OCI-LY1 (cell line): ENCODE measurements at regions not wholly inside any gene's neighbourhood (a gene's known extent, or its start where the extent isn't known, plus 50 kb on each side); places are given as distances from the start of the nearest gene placed in this dataset.

Experiments used
- H2AFZ ChIP-seq: fragments of 200-600 bp; sonication (generic), shearing (Covaris generic); 2 replicates; pipeline ENCODE4 v1.6.0; 2014; ENCODE audit warnings: antibody characterized with exemption, mild to moderate bottlenecking, low read length
- H3F3A ChIP-seq: fragments of 200-600 bp; sonication (generic), shearing (Covaris generic); 2 replicates; pipeline ENCODE4 v1.6.0; 2014; ENCODE audit warnings: mild to moderate bottlenecking, antibody characterized with exemption, low read length, moderate library complexity; ENCODE audit not compliant: insufficient read depth
- H3K27ac ChIP-seq: fragments of 200-600 bp; sonication (generic); 2 replicates; pipeline ENCODE4 v1.5.1; 2014; ENCODE audit warnings: low read length, mixed run types, mild to moderate bottlenecking, low read depth; ENCODE audit not compliant: poor library complexity, severe bottlenecking
- H3K27me3 ChIP-seq: fragments of 200-600 bp; sonication (generic); 2 replicates; pipeline ENCODE4 v1.6.0; 2014; ENCODE audit warnings: antibody characterized with exemption, mild to moderate bottlenecking, low read length, moderate library complexity; ENCODE audit not compliant: insufficient read depth
- H3K36me3 ChIP-seq: fragments of 200-600 bp; sonication (generic); 2 replicates; pipeline ENCODE4 v1.6.1; 2014; ENCODE audit warnings: mild to moderate bottlenecking, antibody characterized with exemption, low read length, moderate library complexity, mixed read lengths; ENCODE audit not compliant: insufficient read depth
- H3K4me1 ChIP-seq: fragments of 200-600 bp; sonication (generic); 2 replicates; pipeline ENCODE4 v1.5.1; 2014; ENCODE audit warnings: mild to moderate bottlenecking, low read length, moderate library complexity; ENCODE audit not compliant: insufficient read depth, severe bottlenecking
- H3K4me2 ChIP-seq: fragments of 200-600 bp; sonication (generic), shearing (Covaris generic); 2 replicates; pipeline ENCODE4 v1.6.1; 2014; ENCODE audit warnings: low read length
- H3K4me3 ChIP-seq: fragments of 200-600 bp; sonication (generic); 2 replicates; pipeline ENCODE4 v1.5.1; 2014; ENCODE audit warnings: low read length, low read depth, mild to moderate bottlenecking, mixed read lengths; ENCODE audit not compliant: poor library complexity, severe bottlenecking
- H3K79me2 ChIP-seq: fragments of 200-600 bp; shearing (Covaris generic); 2 replicates; pipeline ENCODE4 v1.6.1; 2016; ENCODE audit warnings: mixed run types, low read length, mixed read lengths; ENCODE audit not compliant: insufficient read depth
- H3K9ac ChIP-seq: fragments of 200-600 bp; sonication (generic), shearing (Covaris generic); 2 replicates; pipeline ENCODE4 v1.6.1; 2014; ENCODE audit warnings: mild to moderate bottlenecking, low read length, mixed read lengths
- H3K9me2 ChIP-seq: fragments of 200-600 bp; sonication (generic), shearing (Covaris generic); 2 replicates; pipeline ENCODE4 v1.6.1; 2014; ENCODE audit warnings: low read depth, mild to moderate bottlenecking, low read length, mixed read lengths
- H3K9me3 ChIP-seq: fragments of 200-600 bp; shearing (Covaris generic); 2 replicates; pipeline ENCODE4 v1.6.1; 2014; ENCODE audit warnings: low read length, mixed read lengths
- H4K20me1 ChIP-seq: fragments of 200-600 bp; sonication (generic), shearing (Covaris generic); 2 replicates; pipeline ENCODE4 v1.6.0; 2016; ENCODE audit warnings: mild to moderate bottlenecking, low read length; ENCODE audit not compliant: insufficient read depth
- CTCF ChIP-seq: fragments of 200-600 bp; sonication (generic), shearing (Covaris generic); IDR thresholded peaks from 2 replicates; pipeline ENCODE4 v1.5.1; 2017; ENCODE audit warnings: mild to moderate bottlenecking, antibody characterized with exemption, low read length, moderate library complexity, mixed read lengths
- EZH2 ChIP-seq: fragments of 200-600 bp; sonication (generic), shearing (Covaris generic); IDR thresholded peaks from 2 replicates; pipeline ENCODE4 v1.8.0; 2017; ENCODE audit warnings: borderline replicate concordance, mixed run types, mild to moderate bottlenecking, antibody characterized with exemption, low read length, moderate library complexity, mixed read lengths

- Histone ChIP-seq H3K9ac (no peak overlapping the region), H3K27me3 (peaks cover 3% of the 10 kb centered on the region; the same call in 1 of the 2 replicates), H3F3A (no peaks in the 10 kb centered on the region), H3K4me3 (no peak overlapping the region), H3K27ac (no peak overlapping the region), H2AFZ (no peak overlapping the region), H3K9me2 (no peaks in the 10 kb centered on the region), H3K79me2 (no peaks in the 10 kb centered on the region), H4K20me1 (no peaks in the 10 kb centered on the region), H3K9me3 (0 out of 2 replicates have a peak, but pooled peaks cover 5% of the 10 kb centered on the region), H3K36me3 (no peaks in the 10 kb centered on the region), H3K4me1 (no peaks in the 10 kb centered on the region), H3K4me2 (no peak overlapping the region)
- TF ChIP-seq CTCF (no peak), EZH2 (no peak)
Measured at GRCh38 chr2:48032765-48033164, 126.5 kb upstream of the FBXO11 start.

- no peak overlapping the region for H3K4me2 ChIP-seq
- 0 out of 2 replicates have a peak, but pooled peaks cover 5% of the 10 kb centered on the region for H3K9me3 ChIP-seq
- TF ChIP-seq CTCF (no peak), EZH2 (no peak)
- H3F3A ChIP-seq: no peaks in the 10 kb centered on the region
- H3K4me3 ChIP-seq: no peak overlapping the region
- no peaks in the 10 kb centered on the region for H3K79me2 ChIP-seq
- H3K9ac ChIP-seq: no peak overlapping the region
- H3K27ac ChIP-seq: no peak overlapping the region
- no peaks in the 10 kb centered on the region for H3K36me3 ChIP-seq
- H2AFZ ChIP-seq: no peak overlapping the region
- H3K9me2 ChIP-seq: no peaks in the 10 kb centered on the region
- H3K4me1 ChIP-seq: no peaks in the 10 kb centered on the region
- H4K20me1 ChIP-seq: no peaks in the 10 kb centered on the region
- H3K27me3 ChIP-seq: no peaks in the 10 kb centered on the region; the same call in 1 of the 2 replicates
Measured at GRCh38 chr2:48034295-48034694, 128.0 kb upstream of the FBXO11 start.

GRCh38 chr2:48036312-48036711, 130.0 kb upstream of the FBXO11 start:
- H2AFZ ChIP-seq: no peak overlapping the region
- no peaks in the 10 kb centered on the region for H3K36me3 ChIP-seq
- no peaks in the 10 kb centered on the region for H4K20me1 ChIP-seq
- no peak overlapping the region for H3K27ac ChIP-seq
- H3K9ac ChIP-seq: no peak overlapping the region
- no peaks in the 10 kb centered on the region for H3K9me2 ChIP-seq
- no peaks in the 10 kb centered on the region for H3K79me2 ChIP-seq
- H3K27me3 ChIP-seq: no peaks in the 10 kb centered on the region; the same call in 1 of the 2 replicates
- H3F3A ChIP-seq: no peaks in the 10 kb centered on the region
- TF ChIP-seq EZH2 (no peak), CTCF (no peak)
- H3K4me2 ChIP-seq: no peak overlapping the region
- H3K9me3 ChIP-seq: 0 out of 2 replicates have a peak, but pooled peaks cover 5% of the 10 kb centered on the region
- H3K4me1 ChIP-seq: no peaks in the 10 kb centered on the region
- H3K4me3 ChIP-seq: no peak overlapping the region
